A549 (cell line): ENCODE measurements at regions not wholly inside any gene's neighbourhood (a gene's known extent, or its start where the extent isn't known, plus 50 kb on each side); places are given as distances from the start of the nearest gene placed in this dataset.
"Not testable (repeated sequence)": the region's sequence is repeated elsewhere in the genome, so short reads cannot be mapped to it uniquely, and the experiment has no call there.

Experiments
- ATAC-seq, 2 experiments: fragments of 200-7000 bp in 1 of 2; fragments of >200 bp in 1 of 2; cut with Nextera tagmentation in 1 of 2; cut with Tn5 transposase in 1 of 2; 3 replicates each; pipeline versions ENCODE4 v1.8.0 to v1.9.1; 2018 to 2020; ENCODE audit warnings: mild to moderate bottlenecking in 1 of 2, moderate library complexity in 1 of 2
- CTCF ChIA-PET: fragments of 300-600 bp; sonication (Branson Sonifier 250); formaldehyde crosslinking; extraction: SDS; loops from one replicate; lab custom pipeline; 2021; ENCODE audit warnings: antibody characterized with exemption, inconsistent platforms; lab: Yijun Ruan, JAX
- POLR2A ChIA-PET: fragments of 350-600 bp; formaldehyde crosslinking; extraction: SDS; loops from one replicate; lab custom pipeline; 2021; ENCODE audit warnings: antibody characterized with exemption, inconsistent platforms; lab: Yijun Ruan, JAX
- DNase-seq, 2 experiments: peaks; one replicate each; pipeline versions ENCODE4 v3.0.0 to v3.0.0-alpha.2; 2011 to 2016; ENCODE audit warnings: low read depth in 1 of 2, low spot score in 1 of 2
- FAIRE-seq: peaks from 2 replicates; lab custom pipeline; 2011; peaks lifted over from hg19 to GRCh38; lab: Jason Lieb, UNC
- H3K27ac ChIP-seq, 2 experiments: fragments of >200 bp; sonication (Bioruptor Twin); formaldehyde crosslinking; 3 replicates each; pipeline ENCODE4 v1.5.1; 2016 to 2017
- H3K4me1 ChIP-seq: fragments of >200 bp; sonication (Bioruptor Twin); formaldehyde crosslinking; 3 replicates; pipeline ENCODE4 v1.6.1; 2016
- H3K4me2 ChIP-seq: fragments of >200 bp; sonication (Bioruptor Twin); formaldehyde crosslinking; 3 replicates; pipeline ENCODE4 v1.6.1; 2016
- H3K4me3 ChIP-seq: fragments of >200 bp; sonication (Bioruptor Twin); formaldehyde crosslinking; 3 replicates; pipeline ENCODE4 v1.5.1; 2016
- H3K9me3 ChIP-seq: fragments of >200 bp; sonication (Bioruptor Twin); formaldehyde crosslinking; 3 replicates; pipeline ENCODE4 v1.6.1; 2016
- CEBPB ChIP-seq, 2 experiments: fragments of >200 bp in 1 of 2; sonication (Bioruptor Twin) in 1 of 2; formaldehyde crosslinking in 1 of 2; IDR thresholded peaks; 2 replicates each; pipeline ENCODE4 v1.6.1; 2012 to 2016
- CHD4 ChIP-seq: fragments of 200-600 bp; sonication (generic); IDR thresholded peaks from 2 replicates; pipeline ENCODE4 v1.6.1; 2016; ENCODE audit warnings: antibody characterized with exemption, mild to moderate bottlenecking, borderline replicate concordance
- EHMT2 ChIP-seq: fragments of 200-600 bp; sonication (generic); IDR thresholded peaks from 2 replicates; pipeline ENCODE4 v1.6.1; 2016; ENCODE audit warnings: antibody characterized with exemption, low read depth, mild to moderate bottlenecking, moderate library complexity
- FOXS1 ChIP-seq: fragments of 250-450 bp; sonication (Bioruptor Pico); IDR thresholded peaks from 2 replicates; pipeline ENCODE4 v1.5.0; 2020; ENCODE audit warnings: mild to moderate bottlenecking, moderate library complexity
- GATA3 ChIP-seq: IDR thresholded peaks from 2 replicates; pipeline ENCODE4 v1.6.1; 2012; ENCODE audit warnings: borderline replicate concordance
- HOXA7 ChIP-seq: fragments of 250-450 bp; sonication (Bioruptor Pico); IDR thresholded peaks from 2 replicates; pipeline ENCODE4 v1.5.0; 2020; ENCODE audit warnings: mild to moderate bottlenecking, moderate library complexity
- HOXB5 ChIP-seq: fragments of 250-450 bp; sonication (Bioruptor Pico); IDR thresholded peaks from 2 replicates; pipeline ENCODE4 v1.5.0; 2020; ENCODE audit warnings: mild to moderate bottlenecking, moderate library complexity
- MAFK ChIP-seq: fragments of 450-650 bp; IDR thresholded peaks from 2 replicates; pipeline ENCODE4 v1.6.1; 2014; ENCODE audit not compliant: partially characterized antibody
- MAX ChIP-seq: IDR thresholded peaks from 2 replicates; pipeline ENCODE4 v1.6.1; 2012
- MYC ChIP-seq: IDR thresholded peaks from 2 replicates; pipeline ENCODE4 v1.6.1; 2012; ENCODE audit warnings: mild to moderate bottlenecking, inconsistent platforms, low read length, improper control_type of control experiment, borderline replicate concordance
- PHF8 ChIP-seq: fragments of 200-600 bp; sonication (generic); IDR thresholded peaks from 2 replicates; pipeline ENCODE4 v1.6.1; 2016; ENCODE audit warnings: low read depth, mild to moderate bottlenecking, antibody characterized with exemption, moderate library complexity, borderline replicate concordance
- RFX5 ChIP-seq: fragments of 450-650 bp; IDR thresholded peaks from 2 replicates; pipeline ENCODE4 v1.7.1; 2014; ENCODE audit warnings: antibody characterized with exemption, mild to moderate bottlenecking, moderate library complexity
- RNF2 ChIP-seq: fragments of 200-600 bp; sonication (generic); IDR thresholded peaks from 2 replicates; pipeline ENCODE4 v1.6.1; 2016; ENCODE audit warnings: low read depth, mild to moderate bottlenecking, antibody characterized with exemption, moderate library complexity, borderline replicate concordance
- ZSCAN20 ChIP-seq: fragments of 250-450 bp; sonication (Bioruptor Pico); IDR thresholded peaks from 2 replicates; pipeline ENCODE4 v1.8.0; 2022; ENCODE audit warnings: mild to moderate bottlenecking, moderate library complexity
- WGBS: methylation state at CpG from one replicate; pipeline ENCODE4 v1.1.6; 2017; ENCODE audit errors: missing lambda C conversion rate; 5-methylcytosine and 5-hydroxymethylcytosine counted together
- TF ChIP-seq, protein P1 (sequence below): fragments of 150-350 bp; IDR thresholded peaks from 2 replicates; pipeline ENCODE4 v1.6.1; 2014; ENCODE audit warnings: low read depth, mild to moderate bottlenecking, low read length
- TF ChIP-seq, protein P2 (sequence below): fragments of >200 bp; sonication (Bioruptor Twin); formaldehyde crosslinking; IDR thresholded peaks from 2 replicates; pipeline ENCODE4 v1.6.1; 2016
- TF ChIP-seq, protein P3 (sequence below): fragments of 200-600 bp; sonication (generic); IDR thresholded peaks from 2 replicates; pipeline ENCODE4 v1.6.1; 2016; ENCODE audit warnings: antibody characterized with exemption, mild to moderate bottlenecking, moderate library complexity

GRCh38 chr13:112222971-112223370 is 153.2 kb upstream of the SPACA7 start:
- CTCF ChIA-PET: no interaction called here
- ATAC-seq (no peak), FAIRE-seq (no peak)
- Histone ChIP-seq H3K4me3 (no peak overlapping the region), H3K4me2 (no peak overlapping the region), H3K9me3 (no peaks in the 10 kb centered on the region), H3K4me1 (no peaks in the 10 kb centered on the region), H3K27ac (no peak overlapping the region)
- POLR2A ChIA-PET: no interaction called here
- WGBS: 31% methylated on average over 10 of the region's 14 CpGs
- TF ChIP-seq EHMT2: no peak
- TF ChIP-seq MAX: no peak
- TF ChIP-seq GATA3: no peak
- TF ChIP-seq CHD4: no peak
- TF ChIP-seq, protein P1, sequence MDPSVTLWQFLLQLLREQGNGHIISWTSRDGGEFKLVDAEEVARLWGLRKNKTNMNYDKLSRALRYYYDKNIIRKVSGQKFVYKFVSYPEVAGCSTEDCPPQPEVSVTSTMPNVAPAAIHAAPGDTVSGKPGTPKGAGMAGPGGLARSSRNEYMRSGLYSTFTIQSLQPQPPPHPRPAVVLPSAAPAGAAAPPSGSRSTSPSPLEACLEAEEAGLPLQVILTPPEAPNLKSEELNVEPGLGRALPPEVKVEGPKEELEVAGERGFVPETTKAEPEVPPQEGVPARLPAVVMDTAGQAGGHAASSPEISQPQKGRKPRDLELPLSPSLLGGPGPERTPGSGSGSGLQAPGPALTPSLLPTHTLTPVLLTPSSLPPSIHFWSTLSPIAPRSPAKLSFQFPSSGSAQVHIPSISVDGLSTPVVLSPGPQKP: no peak
- no peak for TF ChIP-seq FOXS1 (CRISPR knock-in tag)
- no peak for TF ChIP-seq CEBPB (IDR thresholded peaks at IDR 0.05)
- TF ChIP-seq, all 56 proteins: peak for 0
- DNase-seq: no peak

DNA sequence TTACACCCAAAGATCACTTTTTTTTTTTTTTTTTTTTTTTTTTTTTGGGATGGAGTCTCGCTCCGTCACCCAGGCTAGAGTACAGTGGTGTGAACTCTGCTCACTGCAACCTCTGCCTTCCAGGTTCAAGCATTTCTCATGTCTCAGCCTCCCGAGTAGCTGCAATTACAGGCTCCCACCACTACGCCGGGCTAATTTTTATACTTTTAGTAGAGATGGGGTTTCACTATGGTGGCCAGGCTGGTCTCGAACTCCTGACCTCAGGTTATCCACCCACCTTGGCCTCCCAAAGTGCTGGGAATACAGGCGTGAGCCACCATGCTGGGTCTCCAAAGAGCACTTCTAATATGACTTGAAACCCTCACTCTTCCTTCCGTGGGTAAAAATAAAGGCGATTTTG is 152.2 kb upstream of the SPACA7 start:
- WGBS: 8% methylated on average over 7 of the region's 9 CpGs
- H3K9me3 ChIP-seq, ATAC-seq, H3K4me2 ChIP-seq, H3K4me1 ChIP-seq, H3K27ac ChIP-seq, CTCF ChIA-PET, DNase-seq, H3K4me3 ChIP-seq, FAIRE-seq: not testable (repeated sequence)
- POLR2A ChIA-PET: interaction anchor here (0.7 kb wide), 1 partner anchor 15 kb away, joined by 8 read pairs; no protein-coding TSS in a partner anchor

DNA sequence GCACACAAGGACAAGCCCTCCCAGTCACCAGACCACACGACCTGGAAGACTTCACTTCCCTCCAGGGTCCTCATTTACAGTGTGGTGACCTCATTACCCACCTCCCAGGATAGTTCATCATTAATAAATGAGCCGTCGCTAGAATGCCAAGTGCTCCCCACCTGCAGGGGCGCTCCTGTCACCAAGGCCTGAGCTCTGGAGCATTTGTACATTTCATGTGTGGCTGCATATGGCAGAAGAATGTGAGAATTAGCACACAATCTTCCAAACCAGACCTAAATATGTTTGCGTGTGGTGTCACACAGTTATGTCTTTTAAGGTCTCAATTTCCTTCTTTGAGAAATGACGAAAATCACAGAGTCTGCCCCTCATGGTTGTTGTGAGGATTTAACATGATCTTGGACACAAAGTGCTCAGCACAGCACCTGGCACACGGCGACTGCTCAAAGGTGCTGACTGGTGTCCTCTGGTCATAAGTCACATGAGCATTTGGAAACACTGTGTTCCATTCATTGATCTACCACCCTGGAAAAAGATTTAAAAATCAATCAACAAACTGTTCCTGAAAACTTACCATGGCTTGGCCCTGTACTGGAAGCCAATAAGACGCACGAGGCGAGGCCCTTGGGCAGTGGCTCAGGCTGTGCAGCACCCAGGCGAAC is 150.6 kb upstream of the SPACA7 start:
- no peak for TF ChIP-seq RNF2
- TF ChIP-seq, protein P2, sequence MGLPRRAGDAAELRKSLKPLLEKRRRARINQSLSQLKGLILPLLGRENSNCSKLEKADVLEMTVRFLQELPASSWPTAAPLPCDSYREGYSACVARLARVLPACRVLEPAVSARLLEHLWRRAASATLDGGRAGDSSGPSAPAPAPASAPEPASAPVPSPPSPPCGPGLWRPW: no peak
- TF ChIP-seq, protein P3, sequence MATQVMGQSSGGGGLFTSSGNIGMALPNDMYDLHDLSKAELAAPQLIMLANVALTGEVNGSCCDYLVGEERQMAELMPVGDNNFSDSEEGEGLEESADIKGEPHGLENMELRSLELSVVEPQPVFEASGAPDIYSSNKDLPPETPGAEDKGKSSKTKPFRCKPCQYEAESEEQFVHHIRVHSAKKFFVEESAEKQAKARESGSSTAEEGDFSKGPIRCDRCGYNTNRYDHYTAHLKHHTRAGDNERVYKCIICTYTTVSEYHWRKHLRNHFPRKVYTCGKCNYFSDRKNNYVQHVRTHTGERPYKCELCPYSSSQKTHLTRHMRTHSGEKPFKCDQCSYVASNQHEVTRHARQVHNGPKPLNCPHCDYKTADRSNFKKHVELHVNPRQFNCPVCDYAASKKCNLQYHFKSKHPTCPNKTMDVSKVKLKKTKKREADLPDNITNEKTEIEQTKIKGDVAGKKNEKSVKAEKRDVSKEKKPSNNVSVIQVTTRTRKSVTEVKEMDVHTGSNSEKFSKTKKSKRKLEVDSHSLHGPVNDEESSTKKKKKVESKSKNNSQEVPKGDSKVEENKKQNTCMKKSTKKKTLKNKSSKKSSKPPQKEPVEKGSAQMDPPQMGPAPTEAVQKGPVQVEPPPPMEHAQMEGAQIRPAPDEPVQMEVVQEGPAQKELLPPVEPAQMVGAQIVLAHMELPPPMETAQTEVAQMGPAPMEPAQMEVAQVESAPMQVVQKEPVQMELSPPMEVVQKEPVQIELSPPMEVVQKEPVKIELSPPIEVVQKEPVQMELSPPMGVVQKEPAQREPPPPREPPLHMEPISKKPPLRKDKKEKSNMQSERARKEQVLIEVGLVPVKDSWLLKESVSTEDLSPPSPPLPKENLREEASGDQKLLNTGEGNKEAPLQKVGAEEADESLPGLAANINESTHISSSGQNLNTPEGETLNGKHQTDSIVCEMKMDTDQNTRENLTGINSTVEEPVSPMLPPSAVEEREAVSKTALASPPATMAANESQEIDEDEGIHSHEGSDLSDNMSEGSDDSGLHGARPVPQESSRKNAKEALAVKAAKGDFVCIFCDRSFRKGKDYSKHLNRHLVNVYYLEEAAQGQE: no peak
- TF ChIP-seq MYC: no peak
- no peak for TF ChIP-seq MAFK
- TF ChIP-seq MAX: no peak
- TF ChIP-seq HOXA7 (CRISPR knock-in tag): no peak
- TF ChIP-seq HOXB5 (CRISPR knock-in tag): no peak
- TF ChIP-seq PHF8: no peak
- TF ChIP-seq GATA3: no peak
- no peak for TF ChIP-seq ZSCAN20 (CRISPR knock-in tag)
- no peak for TF ChIP-seq RFX5
- Histone ChIP-seq H3K9me3 (no peaks in the 10 kb centered on the region), H3K4me2 (no peak overlapping the region), H3K4me3 (no peak overlapping the region), H3K27ac (no peak overlapping the region), H3K4me1 (no peaks in the 10 kb centered on the region)
- CTCF ChIA-PET: no interaction called here
- no peak for FAIRE-seq
- POLR2A ChIA-PET: no interaction called here
- ATAC-seq: no peak
- DNase-seq: no peak
- 50% methylated on average over 11 of the region's 12 CpGs for WGBS
